MCF 10A (cell line): ENCODE measurements at regions not wholly inside any gene's neighbourhood (a gene's known extent, or its start where the extent isn't known, plus 50 kb on each side); places are given as distances from the start of the nearest gene placed in this dataset.
"Not testable (repeated sequence)": the region's sequence is repeated elsewhere in the genome, so short reads cannot be mapped to it uniquely, and the experiment has no call there.

Experiments
- BruUV-seq: library from RNA; stranded (reverse); fragments of 400-500 nt; replicated peaks from 2 replicates; lab custom pipeline; 2021; lab: Mats Ljungman, UMichigan
- CTCF ChIA-PET: fragments of 300-600 bp; sonication (Branson Sonifier 250); formaldehyde crosslinking; extraction: SDS; loops from one replicate; lab custom pipeline; 2021; ENCODE audit warnings: antibody characterized with exemption, inconsistent platforms; lab: Yijun Ruan, JAX
- POLR2A ChIA-PET: fragments of 300-600, 350-650 bp; sonication (Branson Sonifier 250); formaldehyde crosslinking; extraction: SDS; loops from one replicate; lab custom pipeline; 2020; ENCODE audit warnings: antibody characterized with exemption, inconsistent platforms; lab: Yijun Ruan, JAX
- DNase-seq: peaks from one replicate; pipeline ENCODE4 v3.0.0-alpha.2; 2018; ENCODE audit not compliant: unreplicated experiment
- H3K27ac Mint-ChIP-seq: one replicate; pipeline ENCODE4 v1.8.0; 2022; ENCODE audit warnings: mild to moderate bottlenecking, low read depth, mixed read lengths; ENCODE audit not compliant: unreplicated experiment
- H3K27me3 Mint-ChIP-seq: one replicate; pipeline ENCODE4 v1.8.0; 2022; ENCODE audit warnings: mixed read lengths; ENCODE audit not compliant: insufficient read depth, unreplicated experiment
- H3K36me3 Mint-ChIP-seq: one replicate; pipeline ENCODE4 v1.8.0; 2022; ENCODE audit warnings: mild to moderate bottlenecking, moderate library complexity, mixed read lengths; ENCODE audit not compliant: insufficient read depth, unreplicated experiment
- H3K4me1 Mint-ChIP-seq: one replicate; pipeline ENCODE4 v1.8.0; 2022; ENCODE audit warnings: mixed read lengths; ENCODE audit not compliant: insufficient read depth, unreplicated experiment
- H3K4me3 Mint-ChIP-seq: one replicate; pipeline ENCODE4 v1.8.0; 2022; ENCODE audit warnings: mild to moderate bottlenecking, moderate library complexity, mixed read lengths; ENCODE audit not compliant: unreplicated experiment
- H3K9me3 Mint-ChIP-seq: one replicate; pipeline ENCODE4 v1.8.0; 2022; ENCODE audit warnings: mixed read lengths; ENCODE audit not compliant: unreplicated experiment
- intact Hi-C: fragments of 100-400 bp; cut with micrococcal nuclease; formaldehyde crosslinking; loops from 2 replicates; pipeline ENCODE4 v1.14.1; 2022
- TF ChIP-seq, protein P1 (sequence below): fragments of 200-600 bp; IDR thresholded peaks from one replicate; pipeline ENCODE4 v1.8.0; 2022; ENCODE audit warnings: antibody characterized with exemption, mild to moderate bottlenecking; ENCODE audit not compliant: unreplicated experiment

DNA sequence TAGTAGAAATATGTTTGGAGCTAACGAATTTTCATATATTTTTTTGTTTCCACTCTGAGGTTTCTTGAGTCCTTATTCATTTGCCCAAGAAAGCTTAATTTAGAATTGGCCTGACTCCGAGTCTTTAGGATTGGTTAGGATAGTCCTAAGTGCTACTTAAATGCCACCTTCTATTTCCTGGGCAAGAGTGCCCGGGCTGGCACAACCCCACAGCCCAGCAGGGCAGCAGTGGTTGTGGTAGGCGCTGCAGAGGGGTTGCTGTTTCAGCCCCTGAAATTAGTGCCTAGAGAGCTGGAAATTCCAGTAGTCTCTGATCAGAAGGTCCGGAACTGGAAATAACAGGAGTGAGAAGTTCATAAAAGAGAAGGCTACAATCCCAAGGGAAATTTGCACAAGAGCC is 139.4 kb upstream of the TENT5A start:
- Mint-ChIP-seq H3K9me3 (no peaks in the 10 kb centered on the region), H3K27me3 (no peaks in the 10 kb centered on the region), H3K27ac (no peak overlapping the region), H3K36me3 (no peaks in the 10 kb centered on the region), H3K4me3 (no peak overlapping the region), H3K4me1 (no peaks in the 10 kb centered on the region)
- ChIA-PET POLR2A (no interaction called here), CTCF (interaction anchor here (0.6 kb wide), 2 partner anchors 61 to 149 kb away, joined by 4 read pairs; no protein-coding TSS in a partner anchor)
- TF ChIP-seq, protein P1, sequence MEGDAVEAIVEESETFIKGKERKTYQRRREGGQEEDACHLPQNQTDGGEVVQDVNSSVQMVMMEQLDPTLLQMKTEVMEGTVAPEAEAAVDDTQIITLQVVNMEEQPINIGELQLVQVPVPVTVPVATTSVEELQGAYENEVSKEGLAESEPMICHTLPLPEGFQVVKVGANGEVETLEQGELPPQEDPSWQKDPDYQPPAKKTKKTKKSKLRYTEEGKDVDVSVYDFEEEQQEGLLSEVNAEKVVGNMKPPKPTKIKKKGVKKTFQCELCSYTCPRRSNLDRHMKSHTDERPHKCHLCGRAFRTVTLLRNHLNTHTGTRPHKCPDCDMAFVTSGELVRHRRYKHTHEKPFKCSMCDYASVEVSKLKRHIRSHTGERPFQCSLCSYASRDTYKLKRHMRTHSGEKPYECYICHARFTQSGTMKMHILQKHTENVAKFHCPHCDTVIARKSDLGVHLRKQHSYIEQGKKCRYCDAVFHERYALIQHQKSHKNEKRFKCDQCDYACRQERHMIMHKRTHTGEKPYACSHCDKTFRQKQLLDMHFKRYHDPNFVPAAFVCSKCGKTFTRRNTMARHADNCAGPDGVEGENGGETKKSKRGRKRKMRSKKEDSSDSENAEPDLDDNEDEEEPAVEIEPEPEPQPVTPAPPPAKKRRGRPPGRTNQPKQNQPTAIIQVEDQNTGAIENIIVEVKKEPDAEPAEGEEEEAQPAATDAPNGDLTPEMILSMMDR: no peak
- BruUV-seq: no TSS peak
- DNase-seq: no peak
- intact Hi-C loops: no loop called here

DNA sequence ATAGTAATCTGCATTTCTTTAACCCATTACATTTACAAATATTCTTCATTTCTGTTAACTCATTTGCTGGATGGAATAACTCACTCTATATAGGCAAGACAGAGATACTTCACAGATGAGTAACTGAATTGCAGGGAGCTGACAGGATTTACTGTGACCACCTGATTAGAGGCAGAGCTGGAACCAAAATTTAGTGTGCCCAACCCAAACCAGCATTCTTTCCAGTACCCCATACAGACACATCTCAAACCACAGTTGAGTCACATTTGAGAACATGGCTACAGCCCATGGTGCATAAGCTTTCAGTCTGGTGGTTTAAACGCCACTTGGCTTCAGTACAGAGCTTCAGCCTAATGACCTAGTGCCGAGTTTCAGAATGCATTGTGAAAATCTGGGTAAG is 138.4 kb upstream of the TENT5A start:
- Mint-ChIP-seq H3K27ac (no peak overlapping the region), H3K4me1 (no peaks in the 10 kb centered on the region), H3K36me3 (no peaks in the 10 kb centered on the region), H3K27me3 (no peaks in the 10 kb centered on the region), H3K4me3 (no peak overlapping the region), H3K9me3 (no peaks in the 10 kb centered on the region)
- TF ChIP-seq, protein P1: no peak
- CTCF ChIA-PET: no interaction called here
- BruUV-seq: no TSS peak
- intact Hi-C loops: no loop called here
- DNase-seq: peak; percentile 11
- POLR2A ChIA-PET: no interaction called here

DNA sequence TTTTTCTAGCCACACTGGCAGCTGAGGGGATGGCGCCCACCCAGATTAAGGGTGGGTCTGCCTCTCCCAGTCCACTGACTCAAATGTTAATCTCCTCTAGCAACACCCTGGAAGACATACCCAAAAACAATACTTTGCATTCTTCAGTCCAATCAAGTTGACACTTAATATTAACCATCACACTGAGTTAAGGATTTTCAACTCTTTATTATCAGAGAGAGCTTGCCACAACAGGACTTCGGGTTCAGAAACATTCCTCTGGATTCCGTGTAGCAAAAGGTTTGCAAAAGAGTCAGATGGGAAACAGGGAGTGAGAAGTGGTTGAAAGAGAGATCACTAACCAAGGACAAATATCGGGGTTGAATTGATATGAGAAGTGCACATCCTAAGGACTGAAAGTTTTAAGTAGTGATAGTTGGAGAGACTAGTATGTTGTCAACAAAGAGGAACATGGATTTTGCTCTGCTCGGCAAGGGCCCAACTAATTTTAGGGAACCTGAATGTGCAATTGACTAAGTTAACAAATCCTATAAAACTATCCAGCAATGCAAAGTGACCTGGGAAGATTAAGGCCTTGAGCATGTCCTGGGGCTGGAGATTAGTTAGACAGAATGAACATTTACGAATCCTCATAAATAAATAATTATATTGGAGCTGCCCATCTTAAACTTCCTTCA is 137.0 kb upstream of the TENT5A start:
- H3K36me3 Mint-ChIP-seq: no peaks in the 10 kb centered on the region
- intact Hi-C loops: no loop called here
- H3K27me3 Mint-ChIP-seq: no peaks in the 10 kb centered on the region
- ChIA-PET CTCF (no interaction called here), POLR2A (no interaction called here)
- no peaks in the 10 kb centered on the region for H3K4me1 Mint-ChIP-seq
- BruUV-seq: no TSS peak
- no peak overlapping the region for H3K27ac Mint-ChIP-seq
- TF ChIP-seq, protein P1: no peak
- DNase-seq: no peak
- no peaks in the 10 kb centered on the region for H3K9me3 Mint-ChIP-seq
- H3K4me3 Mint-ChIP-seq: no peak overlapping the region

DNA sequence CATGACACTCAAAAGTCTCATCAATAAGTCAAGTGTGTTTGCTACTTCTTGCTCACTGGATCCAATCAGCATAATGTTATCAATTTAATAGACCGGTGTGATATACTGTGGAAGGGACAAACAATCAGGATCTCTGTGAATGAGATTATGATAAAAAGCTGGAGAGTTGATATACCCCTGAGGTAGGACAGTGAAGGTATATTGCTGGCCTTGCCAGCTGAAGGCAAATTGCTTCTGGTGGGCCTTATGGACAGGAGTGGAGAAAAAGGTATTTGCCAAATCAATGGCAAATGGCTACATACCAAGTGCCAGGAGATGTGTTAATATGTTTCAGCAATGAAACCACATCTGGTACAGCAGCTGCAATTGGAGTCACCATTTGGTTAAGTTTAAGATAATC is 134.4 kb upstream of the TENT5A start:
- DNase-seq, POLR2A ChIA-PET, H3K4me3 Mint-ChIP-seq, BruUV-seq, H3K36me3 Mint-ChIP-seq, H3K4me1 Mint-ChIP-seq, H3K27me3 Mint-ChIP-seq, H3K27ac Mint-ChIP-seq, H3K9me3 Mint-ChIP-seq, CTCF ChIA-PET, intact Hi-C loops: not testable (repeated sequence)
